ENCODE measurements at regions not wholly inside any gene's neighbourhood (a gene's known extent, or its start where the extent isn't known, plus 50 kb on each side); places are given as distances from the start of the nearest gene placed in this dataset.

GRCh38 chr1:208895820-208896219 lies 651.6 kb upstream of the PLXNA2 start:
- TF ChIP-seq, protein P1, sequence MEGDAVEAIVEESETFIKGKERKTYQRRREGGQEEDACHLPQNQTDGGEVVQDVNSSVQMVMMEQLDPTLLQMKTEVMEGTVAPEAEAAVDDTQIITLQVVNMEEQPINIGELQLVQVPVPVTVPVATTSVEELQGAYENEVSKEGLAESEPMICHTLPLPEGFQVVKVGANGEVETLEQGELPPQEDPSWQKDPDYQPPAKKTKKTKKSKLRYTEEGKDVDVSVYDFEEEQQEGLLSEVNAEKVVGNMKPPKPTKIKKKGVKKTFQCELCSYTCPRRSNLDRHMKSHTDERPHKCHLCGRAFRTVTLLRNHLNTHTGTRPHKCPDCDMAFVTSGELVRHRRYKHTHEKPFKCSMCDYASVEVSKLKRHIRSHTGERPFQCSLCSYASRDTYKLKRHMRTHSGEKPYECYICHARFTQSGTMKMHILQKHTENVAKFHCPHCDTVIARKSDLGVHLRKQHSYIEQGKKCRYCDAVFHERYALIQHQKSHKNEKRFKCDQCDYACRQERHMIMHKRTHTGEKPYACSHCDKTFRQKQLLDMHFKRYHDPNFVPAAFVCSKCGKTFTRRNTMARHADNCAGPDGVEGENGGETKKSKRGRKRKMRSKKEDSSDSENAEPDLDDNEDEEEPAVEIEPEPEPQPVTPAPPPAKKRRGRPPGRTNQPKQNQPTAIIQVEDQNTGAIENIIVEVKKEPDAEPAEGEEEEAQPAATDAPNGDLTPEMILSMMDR (IDR thresholded peaks at IDR 0.05; ENCODE audit: insufficient read depth, low read length, poor library complexity, severe bottlenecking) = no peak
- no peak for TF ChIP-seq EZH2phosphoT487 (conservative IDR thresholded peaks at IDR 0.05; ENCODE audit: low read length)

Data from SU-DHL-6 (cell line).